ENCODE measurements at regions not wholly inside any gene's neighbourhood (a gene's known extent, or its start where the extent isn't known, plus 50 kb on each side); places are given as distances from the start of the nearest gene placed in this dataset.
"Not testable (repeated sequence)": the region's sequence is repeated elsewhere in the genome, so short reads cannot be mapped to it uniquely, and the experiment has no call there.

- DNase-seq: no peak
These were observed 126.0 kb upstream of the RREB1 start for GRCh38 chr6:6981681-6982322.

GRCh38 chr6:6982663-6983062 lies 125.1 kb upstream of the RREB1 start:
- DNase-seq: no peak

- DNase-seq: no peak
These were observed 123.0 kb upstream of the RREB1 start for GRCh38 chr6:6984585-6985366.

GRCh38 chr6:6986344-6986743 lies 121.4 kb upstream of the RREB1 start:
- no peak for DNase-seq

- DNase-seq: no peak
These were observed 120.0 kb upstream of the RREB1 start for GRCh38 chr6:6987749-6988148.

GRCh38 chr6:6990059-6990458 lies 117.7 kb upstream of the RREB1 start:
- not testable (repeated sequence) for DNase-seq

GRCh38 chr6:6993503-6994237 lies 114.1 kb upstream of the RREB1 start:
- no peak for DNase-seq

- DNase-seq: no peak
These were observed 113.0 kb upstream of the RREB1 start for GRCh38 chr6:6994796-6995195.

GRCh38 chr6:6995328-6995727 lies 112.4 kb upstream of the RREB1 start:
- DNase-seq: no peak

- DNase-seq: no peak
These were observed 111.6 kb upstream of the RREB1 start for GRCh38 chr6:6996124-6996523.

- DNase-seq: no peak
These were observed 110.2 kb upstream of the RREB1 start for GRCh38 chr6:6997263-6998193.

- no peak for DNase-seq
These were observed 109.6 kb upstream of the RREB1 start for GRCh38 chr6:6998194-6998569.

- no peak for DNase-seq
These were observed 106.7 kb upstream of the RREB1 start for GRCh38 chr6:7000825-7001777.

GRCh38 chr6:7003041-7003440 lies 104.7 kb upstream of the RREB1 start:
- DNase-seq: no peak

GRCh38 chr6:7004581-7005297 lies 103.0 kb upstream of the RREB1 start:
- DNase-seq: no peak

- DNase-seq: no peak
These were observed 101.1 kb upstream of the RREB1 start for GRCh38 chr6:7006515-7007191.

- DNase-seq: no peak
These were observed 99.2 kb upstream of the RREB1 start for GRCh38 chr6:7008451-7008988.

- no peak for DNase-seq
These were observed 91.5 kb upstream of the RREB1 start for GRCh38 chr6:7016226-7016625.

- no peak for DNase-seq
These were observed 86.5 kb upstream of the RREB1 start for GRCh38 chr6:7021301-7021700.

GRCh38 chr6:7025861-7026260 lies 81.9 kb upstream of the RREB1 start:
- DNase-seq: no peak

Data from activated naive CD4-positive, alpha-beta T cell (primary cell).